Endodermal cell (in vitro differentiated cells): ENCODE measurements at regions not wholly inside any gene's neighbourhood (a gene's known extent, or its start where the extent isn't known, plus 50 kb on each side); places are given as distances from the start of the nearest gene placed in this dataset.
"Not testable (repeated sequence)": the region's sequence is repeated elsewhere in the genome, so short reads cannot be mapped to it uniquely, and the experiment has no call there.

Source experiments
- DNase-seq: peaks from one replicate; pipeline ENCODE4 v3.0.0-alpha.2; 2017
- H3K27ac ChIP-seq: 2 replicates; pipeline ENCODE4 v1.5.1; 2013; ENCODE audit warnings: mild to moderate bottlenecking, low read depth, low read length, moderate library complexity
- H3K27me3 ChIP-seq: 2 replicates; pipeline ENCODE4 v1.6.1; 2013; ENCODE audit warnings: mild to moderate bottlenecking, low read length, moderate library complexity; ENCODE audit not compliant: insufficient read depth, control insufficient read depth, poor library complexity, severe bottlenecking
- H3K36me3 ChIP-seq: 2 replicates; pipeline ENCODE4 v1.7.0; 2013; ENCODE audit warnings: mild to moderate bottlenecking, low read length, moderate library complexity; ENCODE audit not compliant: control insufficient read depth, insufficient read depth
- H3K4me1 ChIP-seq: one replicate; pipeline ENCODE4 v1.7.0; 2013; ENCODE audit warnings: low read length; ENCODE audit not compliant: control insufficient read depth, insufficient read depth
- H3K4me3 ChIP-seq: 2 replicates; pipeline ENCODE4 v1.5.1; 2013; ENCODE audit warnings: mild to moderate bottlenecking, low read length, moderate library complexity
- H3K9ac ChIP-seq: 2 replicates; pipeline ENCODE4 v1.6.1; 2013; ENCODE audit warnings: mild to moderate bottlenecking, low read length, moderate library complexity; ENCODE audit not compliant: poor library complexity, severe bottlenecking; ENCODE audit errors: extremely low read depth
- H3K9me3 ChIP-seq: 2 replicates; pipeline ENCODE4 v1.6.1; 2013; ENCODE audit warnings: mild to moderate bottlenecking, low read length, moderate library complexity; ENCODE audit not compliant: control insufficient read depth
- H3K27ac Mint-ChIP-seq: 2 replicates; pipeline ENCODE4 v1.8.0; 2020; ENCODE audit warnings: mixed read lengths
- H3K27me3 Mint-ChIP-seq: 2 replicates; pipeline ENCODE4 v1.8.0; 2021; ENCODE audit warnings: mild to moderate bottlenecking, mixed read lengths; ENCODE audit not compliant: insufficient read depth
- H3K36me3 Mint-ChIP-seq: 2 replicates; pipeline ENCODE4 v1.8.0; 2020; ENCODE audit warnings: low read depth, mixed read lengths
- H3K4me1 Mint-ChIP-seq: 2 replicates; pipeline ENCODE4 v1.8.0; 2020; ENCODE audit warnings: mixed read lengths
- H3K4me3 Mint-ChIP-seq: 2 replicates; pipeline ENCODE4 v1.8.0; 2020; ENCODE audit warnings: mild to moderate bottlenecking, moderate library complexity, mixed read lengths
- H3K9me3 Mint-ChIP-seq: 2 replicates; pipeline ENCODE4 v1.8.0; 2020; ENCODE audit warnings: mild to moderate bottlenecking, mixed read lengths
- CTCF ChIP-seq: fragments of 200-600 bp; sonication (generic); conservative IDR thresholded peaks from 2 replicates; pipeline ENCODE4 v1.5.0; 2021; ENCODE audit warnings: antibody characterized with exemption, mild to moderate bottlenecking
- WGBS, 2 experiments: methylation state at CpG; one replicate each; pipeline versions ENCODE4 v1.1.5 to v1.1.7; 2013; ENCODE audit warnings: missing lambda C conversion rate in 2 of 2, mixed read lengths in 1 of 2; ENCODE audit not compliant: insufficient coverage in 1 of 2, insufficient read length in 1 of 2; 5-methylcytosine and 5-hydroxymethylcytosine counted together

- no peak for DNase-seq
Observed at GRCh38 chr6:75012018-75012417, 193.8 kb downstream of the COL12A1 start.

GRCh38 chr6:75003984-75004383 is 201.9 kb downstream of the COL12A1 start:
- DNase-seq, H3K4me3 Mint-ChIP-seq, H3K4me1 Mint-ChIP-seq, H3K36me3 Mint-ChIP-seq, H3K4me3 ChIP-seq, H3K27ac Mint-ChIP-seq, H3K36me3 ChIP-seq, H3K27me3 Mint-ChIP-seq, H3K9me3 ChIP-seq, H3K27me3 ChIP-seq, H3K4me1 ChIP-seq, H3K27ac ChIP-seq, H3K9ac ChIP-seq: not testable (repeated sequence)
- 89% methylated on average over 3 to 8 of the region's 8 CpGs for WGBS, 2 experiments
- peaks cover 30% of the 10 kb centered on the region for H3K9me3 Mint-ChIP-seq

More at GRCh38 chr6:75012018-75012417, 193.8 kb downstream of the COL12A1 start:
- Histone ChIP-seq H3K4me3 (no peak overlapping the region), H3K36me3 (no peaks in the 10 kb centered on the region), H3K4me1 (no peaks in the 10 kb centered on the region), H3K27me3 (no peaks in the 10 kb centered on the region), H3K9me3 (no peaks in the 10 kb centered on the region), H3K27ac (no peak overlapping the region), H3K9ac (no peak overlapping the region)
- Mint-ChIP-seq H3K9me3 (peaks cover 5% of the 10 kb centered on the region), H3K27ac (no peak overlapping the region), H3K27me3 (no peaks in the 10 kb centered on the region), H3K4me3 (no peak overlapping the region), H3K4me1 (no peaks in the 10 kb centered on the region), H3K36me3 (no peaks in the 10 kb centered on the region)
- 92 to 94% methylated on average over 2 of the region's 2 CpGs for WGBS, 2 experiments
- no peak for TF ChIP-seq CTCF

GRCh38 chr6:74997646-74998045 is 208.2 kb downstream of the COL12A1 start:
- no peak for TF ChIP-seq CTCF
- Mint-ChIP-seq H3K4me1 (peaks cover 4% of the 10 kb centered on the region), H3K27me3 (no peaks in the 10 kb centered on the region), H3K9me3 (peaks cover 1% of the 10 kb centered on the region), H3K27ac (no peak overlapping the region), H3K36me3 (no peaks in the 10 kb centered on the region), H3K4me3 (no peak overlapping the region)
- Histone ChIP-seq H3K9ac (no peak overlapping the region), H3K27me3 (no peaks in the 10 kb centered on the region), H3K36me3 (no peaks in the 10 kb centered on the region), H3K9me3 (no peaks in the 10 kb centered on the region), H3K4me3 (no peak overlapping the region), H3K27ac (no peak overlapping the region), H3K4me1 (no peaks in the 10 kb centered on the region)
- 76 to 92% methylated on average over 1 of the region's 1 CpG for WGBS, 2 experiments
- DNase-seq, result no peak

GRCh38 chr6:74993136-74993535 is 212.7 kb downstream of the COL12A1 start:
- H3K4me3 Mint-ChIP-seq, result no peak overlapping the region
- peaks cover 6% of the 10 kb centered on the region for H3K4me1 Mint-ChIP-seq
- no peak for DNase-seq
- Histone ChIP-seq H3K36me3 (no peaks in the 10 kb centered on the region), H3K4me1 (no peaks in the 10 kb centered on the region), H3K9ac (no peak overlapping the region), H3K27ac (no peak overlapping the region), H3K9me3 (no peaks in the 10 kb centered on the region), H3K27me3 (no peaks in the 10 kb centered on the region), H3K4me3 (no peak overlapping the region)
- no CpG with 5 or more reads among the region's 1 CpG for WGBS, 2 experiments
- no peaks in the 10 kb centered on the region for H3K9me3 Mint-ChIP-seq
- H3K36me3 Mint-ChIP-seq, result no peaks in the 10 kb centered on the region
- no peak overlapping the region for H3K27ac Mint-ChIP-seq
- no peak for TF ChIP-seq CTCF
- no peaks in the 10 kb centered on the region for H3K27me3 Mint-ChIP-seq
